ENCODE measurements at regions not wholly inside any gene's neighbourhood (a gene's known extent, or its start where the extent isn't known, plus 50 kb on each side); places are given as distances from the start of the nearest gene placed in this dataset.
"Not testable (repeated sequence)": the region's sequence is repeated elsewhere in the genome, so short reads cannot be mapped to it uniquely, and the experiment has no call there.

- TF ChIP-seq POU6F1 (CRISPR knock-in tag; IDR thresholded peaks at IDR 0.05; ENCODE audit: borderline replicate concordance, low read depth), result no peak
- no peak for TF ChIP-seq ZNF8 (CRISPR knock-in tag; IDR thresholded peaks at IDR 0.05)
- no peak for TF ChIP-seq SNAI2 (CRISPR knock-in tag; IDR thresholded peaks at IDR 0.05)
- TF ChIP-seq ZFP3 (CRISPR knock-in tag; IDR thresholded peaks at IDR 0.05), result no peak
- TF ChIP-seq CREB5 (CRISPR knock-in tag; IDR thresholded peaks at IDR 0.05; ENCODE audit: low read depth), result no peak
- TF ChIP-seq BACH2 (CRISPR knock-in tag; IDR thresholded peaks at IDR 0.05; ENCODE audit: borderline replicate concordance), result no peak
- TF ChIP-seq ESRRG (CRISPR knock-in tag; IDR thresholded peaks at IDR 0.05), result no peak
- TF ChIP-seq GLIS3 (CRISPR knock-in tag; IDR thresholded peaks at IDR 0.05), result no peak
- TF ChIP-seq PPARA (CRISPR knock-in tag; IDR thresholded peaks at IDR 0.05; ENCODE audit: borderline replicate concordance), result no peak
- TF ChIP-seq ZC3H10 (CRISPR knock-in tag; IDR thresholded peaks at IDR 0.05), result no peak
- TF ChIP-seq RARB (CRISPR knock-in tag; IDR thresholded peaks at IDR 0.05), result no peak
- no peak for TF ChIP-seq CSDC2 (CRISPR knock-in tag; IDR thresholded peaks at IDR 0.05)
These were observed 589.0 kb downstream of the ZEB2 start (continued) for GRCh38 chr2:143930891-143931290.

GRCh38 chr2:143928613-143929012, 591.3 kb downstream of the ZEB2 start:
- TF ChIP-seq OSR1 (CRISPR knock-in tag; IDR thresholded peaks at IDR 0.05) (no peak), PPARA (CRISPR knock-in tag; IDR thresholded peaks at IDR 0.05; ENCODE audit: borderline replicate concordance) (no peak), ISL1 (CRISPR knock-in tag; IDR thresholded peaks at IDR 0.05) (no peak)
- no peak for ATAC-seq

GRCh38 chr2:143928184-143928583, 591.7 kb downstream of the ZEB2 start:
- ATAC-seq, result no peak
- no peak for TF ChIP-seq BACH2 (CRISPR knock-in tag; IDR thresholded peaks at IDR 0.05; ENCODE audit: borderline replicate concordance)
- TF ChIP-seq TCF4 (CRISPR knock-in tag; IDR thresholded peaks at IDR 0.05; ENCODE audit: borderline replicate concordance), result no peak
- no peak for TF ChIP-seq ZFP30 (CRISPR knock-in tag; IDR thresholded peaks at IDR 0.05)
- no peak for TF ChIP-seq CREB5 (CRISPR knock-in tag; IDR thresholded peaks at IDR 0.05; ENCODE audit: low read depth)
- no peak for TF ChIP-seq POU6F1 (CRISPR knock-in tag; IDR thresholded peaks at IDR 0.05; ENCODE audit: borderline replicate concordance, low read depth)
- TF ChIP-seq, protein P1, sequence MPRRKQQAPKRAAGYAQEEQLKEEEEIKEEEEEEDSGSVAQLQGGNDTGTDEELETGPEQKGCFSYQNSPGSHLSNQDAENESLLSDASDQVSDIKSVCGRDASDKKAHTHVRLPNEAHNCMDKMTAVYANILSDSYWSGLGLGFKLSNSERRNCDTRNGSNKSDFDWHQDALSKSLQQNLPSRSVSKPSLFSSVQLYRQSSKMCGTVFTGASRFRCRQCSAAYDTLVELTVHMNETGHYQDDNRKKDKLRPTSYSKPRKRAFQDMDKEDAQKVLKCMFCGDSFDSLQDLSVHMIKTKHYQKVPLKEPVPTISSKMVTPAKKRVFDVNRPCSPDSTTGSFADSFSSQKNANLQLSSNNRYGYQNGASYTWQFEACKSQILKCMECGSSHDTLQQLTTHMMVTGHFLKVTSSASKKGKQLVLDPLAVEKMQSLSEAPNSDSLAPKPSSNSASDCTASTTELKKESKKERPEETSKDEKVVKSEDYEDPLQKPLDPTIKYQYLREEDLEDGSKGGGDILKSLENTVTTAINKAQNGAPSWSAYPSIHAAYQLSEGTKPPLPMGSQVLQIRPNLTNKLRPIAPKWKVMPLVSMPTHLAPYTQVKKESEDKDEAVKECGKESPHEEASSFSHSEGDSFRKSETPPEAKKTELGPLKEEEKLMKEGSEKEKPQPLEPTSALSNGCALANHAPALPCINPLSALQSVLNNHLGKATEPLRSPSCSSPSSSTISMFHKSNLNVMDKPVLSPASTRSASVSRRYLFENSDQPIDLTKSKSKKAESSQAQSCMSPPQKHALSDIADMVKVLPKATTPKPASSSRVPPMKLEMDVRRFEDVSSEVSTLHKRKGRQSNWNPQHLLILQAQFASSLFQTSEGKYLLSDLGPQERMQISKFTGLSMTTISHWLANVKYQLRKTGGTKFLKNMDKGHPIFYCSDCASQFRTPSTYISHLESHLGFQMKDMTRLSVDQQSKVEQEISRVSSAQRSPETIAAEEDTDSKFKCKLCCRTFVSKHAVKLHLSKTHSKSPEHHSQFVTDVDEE (CRISPR knock-in tag; IDR thresholded peaks at IDR 0.05), result no peak
- TF ChIP-seq ZNF8 (CRISPR knock-in tag; IDR thresholded peaks at IDR 0.05), result no peak
- TF ChIP-seq RARB (CRISPR knock-in tag; IDR thresholded peaks at IDR 0.05), result no peak
- TF ChIP-seq ZFP3 (CRISPR knock-in tag; IDR thresholded peaks at IDR 0.05), result no peak
- no peak for TF ChIP-seq ZNF565 (CRISPR knock-in tag; conservative IDR thresholded peaks at IDR 0.05; ENCODE audit: low read depth)
- TF ChIP-seq GLIS3 (CRISPR knock-in tag; IDR thresholded peaks at IDR 0.05), result no peak
- no peak for TF ChIP-seq SNAI2 (CRISPR knock-in tag; IDR thresholded peaks at IDR 0.05)
- TF ChIP-seq ESRRG (CRISPR knock-in tag; IDR thresholded peaks at IDR 0.05), result no peak
- no peak for TF ChIP-seq OSR1 (CRISPR knock-in tag; IDR thresholded peaks at IDR 0.05)

DNA sequence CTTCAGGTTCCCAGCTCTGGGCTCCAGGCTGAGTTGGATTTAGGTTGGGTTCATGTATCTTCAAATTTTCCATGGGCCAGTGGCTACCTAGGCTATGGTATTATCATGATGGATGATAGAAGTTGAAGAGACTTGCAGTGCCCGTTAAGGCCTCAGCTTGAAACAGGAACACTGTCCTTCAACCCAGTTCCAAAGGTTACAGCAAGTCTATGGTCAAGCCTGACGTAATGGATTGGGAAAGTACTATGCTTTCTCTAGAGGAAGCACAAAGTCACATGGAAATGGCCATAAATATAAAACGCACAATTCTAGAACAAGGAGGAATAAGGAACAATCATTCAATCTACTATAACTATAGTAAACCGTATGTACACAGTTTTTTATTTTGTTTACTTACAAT, 593.2 kb downstream of the ZEB2 start:
- TF ChIP-seq TOX (CRISPR knock-in tag; IDR thresholded peaks at IDR 0.05; ENCODE audit: borderline replicate concordance), result no peak
- TF ChIP-seq ARNTL (CRISPR knock-in tag; IDR thresholded peaks at IDR 0.05; ENCODE audit: borderline replicate concordance, low read depth), result no peak
- TF ChIP-seq ZC3H10 (CRISPR knock-in tag; IDR thresholded peaks at IDR 0.05), result no peak
- no peak for TF ChIP-seq ISL1 (CRISPR knock-in tag; IDR thresholded peaks at IDR 0.05)
- TF ChIP-seq ESRRG (CRISPR knock-in tag; IDR thresholded peaks at IDR 0.05), result no peak
- TF ChIP-seq CSDC2 (CRISPR knock-in tag; IDR thresholded peaks at IDR 0.05), result no peak
- TF ChIP-seq ZNF565 (CRISPR knock-in tag; conservative IDR thresholded peaks at IDR 0.05; ENCODE audit: low read depth), result no peak
- no peak for TF ChIP-seq ZFP30 (CRISPR knock-in tag; IDR thresholded peaks at IDR 0.05)
- no peak for ATAC-seq

- not testable (repeated sequence) for ATAC-seq
These were observed 597.6 kb downstream of the ZEB2 start for GRCh38 chr2:143922261-143922830.
